ENCODE measurements at regions not wholly inside any gene's neighbourhood (a gene's known extent, or its start where the extent isn't known, plus 50 kb on each side); places are given as distances from the start of the nearest gene placed in this dataset.

DNA sequence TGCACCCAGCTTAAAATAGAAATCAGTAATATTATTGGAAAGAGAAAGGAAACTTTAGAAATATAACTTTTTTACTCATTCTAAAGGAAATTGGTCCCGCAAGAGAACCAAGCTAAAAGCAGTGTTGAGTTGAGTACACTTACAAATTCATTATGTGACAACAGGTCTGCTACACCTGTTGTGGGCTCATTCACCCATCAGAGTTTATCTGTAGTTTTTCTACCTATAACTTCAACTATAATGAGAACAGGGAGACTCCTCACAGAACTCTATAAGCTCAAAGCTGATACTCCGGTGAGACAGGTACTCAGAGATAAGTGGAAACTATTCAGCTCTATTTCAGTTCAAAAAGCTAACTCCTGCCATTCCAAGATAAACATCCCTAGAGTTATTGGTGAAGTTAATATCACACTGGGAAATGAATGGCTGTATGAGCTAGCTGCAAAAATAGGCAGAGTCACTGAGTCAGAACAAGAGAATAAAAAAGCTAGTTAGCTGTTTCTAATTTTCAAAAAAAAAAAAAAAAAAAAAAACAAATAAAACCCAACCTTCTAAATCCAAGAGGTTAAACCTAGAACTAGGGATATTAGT is 121.3 kb downstream of the PPP1R3A start:
- TF ChIP-seq, protein P1, sequence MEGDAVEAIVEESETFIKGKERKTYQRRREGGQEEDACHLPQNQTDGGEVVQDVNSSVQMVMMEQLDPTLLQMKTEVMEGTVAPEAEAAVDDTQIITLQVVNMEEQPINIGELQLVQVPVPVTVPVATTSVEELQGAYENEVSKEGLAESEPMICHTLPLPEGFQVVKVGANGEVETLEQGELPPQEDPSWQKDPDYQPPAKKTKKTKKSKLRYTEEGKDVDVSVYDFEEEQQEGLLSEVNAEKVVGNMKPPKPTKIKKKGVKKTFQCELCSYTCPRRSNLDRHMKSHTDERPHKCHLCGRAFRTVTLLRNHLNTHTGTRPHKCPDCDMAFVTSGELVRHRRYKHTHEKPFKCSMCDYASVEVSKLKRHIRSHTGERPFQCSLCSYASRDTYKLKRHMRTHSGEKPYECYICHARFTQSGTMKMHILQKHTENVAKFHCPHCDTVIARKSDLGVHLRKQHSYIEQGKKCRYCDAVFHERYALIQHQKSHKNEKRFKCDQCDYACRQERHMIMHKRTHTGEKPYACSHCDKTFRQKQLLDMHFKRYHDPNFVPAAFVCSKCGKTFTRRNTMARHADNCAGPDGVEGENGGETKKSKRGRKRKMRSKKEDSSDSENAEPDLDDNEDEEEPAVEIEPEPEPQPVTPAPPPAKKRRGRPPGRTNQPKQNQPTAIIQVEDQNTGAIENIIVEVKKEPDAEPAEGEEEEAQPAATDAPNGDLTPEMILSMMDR (IDR thresholded peaks at IDR 0.05; ENCODE audit: poor library complexity), result no peak
- no peak for TF ChIP-seq EZH2 (IDR thresholded peaks at IDR 0.05; ENCODE audit: borderline replicate concordance)
